ENCODE measurements at regions not wholly inside any gene's neighbourhood (a gene's known extent, or its start where the extent isn't known, plus 50 kb on each side); places are given as distances from the start of the nearest gene placed in this dataset.

DNA sequence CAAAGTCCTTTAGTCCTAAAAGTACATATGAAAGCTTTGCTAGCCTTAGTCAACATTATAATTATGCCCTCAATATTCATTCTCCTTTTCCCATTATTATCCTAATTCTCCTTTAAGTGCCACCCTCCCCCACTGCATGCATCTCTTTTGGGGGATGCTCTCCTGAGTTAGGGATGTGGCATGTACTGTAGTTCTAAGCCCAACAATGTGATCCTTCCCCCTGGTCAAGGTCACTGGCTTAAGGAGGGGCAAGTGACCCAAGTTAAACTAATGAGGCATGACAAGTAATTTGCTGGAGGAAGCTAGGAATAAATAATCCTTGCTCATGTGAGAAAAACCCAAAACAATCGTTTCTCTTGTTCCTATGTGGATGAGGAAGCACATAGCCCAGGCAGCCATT, 343.9 kb upstream of the SUCLG2 start:
- H3K36me3 Mint-ChIP-seq (ENCODE audit: insufficient read depth, unreplicated experiment) = no peaks in the 10 kb centered on the region
- no peak overlapping the region for H3K4me3 Mint-ChIP-seq (ENCODE audit: unreplicated experiment)
- peaks cover 16% of the 10 kb centered on the region for H3K27me3 Mint-ChIP-seq (ENCODE audit: insufficient read depth, unreplicated experiment)
- BruUV-seq (replicated peaks) = no TSS peak
- intact Hi-C loops (cut with micrococcal nuclease; ENCODE audit: unreplicated experiment) = no loop called here
- H3K4me1 Mint-ChIP-seq (ENCODE audit: low read depth, unreplicated experiment) = no peaks in the 10 kb centered on the region
- no peak for DNase-seq
- CTCF ChIA-PET = no interaction called here
- H3K27ac Mint-ChIP-seq (ENCODE audit: unreplicated experiment) = no peak overlapping the region
- POLR2A ChIA-PET = no interaction called here
- TF ChIP-seq, protein P1, sequence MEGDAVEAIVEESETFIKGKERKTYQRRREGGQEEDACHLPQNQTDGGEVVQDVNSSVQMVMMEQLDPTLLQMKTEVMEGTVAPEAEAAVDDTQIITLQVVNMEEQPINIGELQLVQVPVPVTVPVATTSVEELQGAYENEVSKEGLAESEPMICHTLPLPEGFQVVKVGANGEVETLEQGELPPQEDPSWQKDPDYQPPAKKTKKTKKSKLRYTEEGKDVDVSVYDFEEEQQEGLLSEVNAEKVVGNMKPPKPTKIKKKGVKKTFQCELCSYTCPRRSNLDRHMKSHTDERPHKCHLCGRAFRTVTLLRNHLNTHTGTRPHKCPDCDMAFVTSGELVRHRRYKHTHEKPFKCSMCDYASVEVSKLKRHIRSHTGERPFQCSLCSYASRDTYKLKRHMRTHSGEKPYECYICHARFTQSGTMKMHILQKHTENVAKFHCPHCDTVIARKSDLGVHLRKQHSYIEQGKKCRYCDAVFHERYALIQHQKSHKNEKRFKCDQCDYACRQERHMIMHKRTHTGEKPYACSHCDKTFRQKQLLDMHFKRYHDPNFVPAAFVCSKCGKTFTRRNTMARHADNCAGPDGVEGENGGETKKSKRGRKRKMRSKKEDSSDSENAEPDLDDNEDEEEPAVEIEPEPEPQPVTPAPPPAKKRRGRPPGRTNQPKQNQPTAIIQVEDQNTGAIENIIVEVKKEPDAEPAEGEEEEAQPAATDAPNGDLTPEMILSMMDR (IDR thresholded peaks at IDR 0.05; ENCODE audit: insufficient read depth in 1 of 2, low read depth in 1 of 2, low read length in 1 of 2, severe bottlenecking in 1 of 2, unreplicated experiment in 1 of 2) = no peak
- H3K4me1 ChIP-seq = no peaks in the 10 kb centered on the region
- no peaks in the 10 kb centered on the region for H3K9me3 ChIP-seq
- no peaks in the 10 kb centered on the region for H3K36me3 ChIP-seq (ENCODE audit: control insufficient read depth, insufficient read depth, low read length)
- no peaks in the 10 kb centered on the region for H3K9me3 Mint-ChIP-seq (ENCODE audit: unreplicated experiment)
- no peak overlapping the region for H3K4me3 ChIP-seq (ENCODE audit: low read depth, low read length)
- H3K27me3 ChIP-seq (replicated peaks; ENCODE audit: control insufficient read depth, insufficient read depth, low read length) = no peaks in the 10 kb centered on the region

DNA sequence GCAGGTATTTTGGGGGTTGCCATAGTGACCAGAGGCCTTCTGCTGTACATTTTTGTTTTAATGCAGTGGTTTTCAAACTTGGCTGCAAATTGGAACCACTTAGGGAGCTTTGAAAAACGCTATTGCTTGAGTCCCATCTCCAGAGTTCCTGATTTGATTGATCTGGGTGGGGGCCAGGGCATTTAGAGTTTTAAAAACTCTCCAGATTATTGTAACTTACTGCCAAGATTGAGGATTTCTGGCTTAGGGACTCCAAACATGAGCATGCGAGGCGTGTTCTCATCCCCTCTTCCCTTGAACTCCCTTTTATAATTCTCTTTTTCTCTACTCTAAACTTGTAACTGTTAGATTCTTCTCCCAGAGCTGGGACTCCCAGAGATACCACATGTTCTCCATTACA, 340.8 kb upstream of the SUCLG2 start:
- H3K27me3 Mint-ChIP-seq (ENCODE audit: insufficient read depth, unreplicated experiment) = peaks cover 12% of the 10 kb centered on the region
- no peaks in the 10 kb centered on the region for H3K9me3 ChIP-seq
- no peaks in the 10 kb centered on the region for H3K9me3 Mint-ChIP-seq (ENCODE audit: unreplicated experiment)
- ChIA-PET POLR2A (no interaction called here), CTCF (no interaction called here)
- H3K4me3 ChIP-seq (ENCODE audit: low read depth, low read length) = no peak overlapping the region
- H3K36me3 Mint-ChIP-seq (ENCODE audit: insufficient read depth, unreplicated experiment) = no peaks in the 10 kb centered on the region
- no peaks in the 10 kb centered on the region for H3K4me1 Mint-ChIP-seq (ENCODE audit: low read depth, unreplicated experiment)
- no peaks in the 10 kb centered on the region for H3K36me3 ChIP-seq (ENCODE audit: control insufficient read depth, insufficient read depth, low read length)
- TF ChIP-seq, protein P1 (IDR thresholded peaks at IDR 0.05; ENCODE audit: insufficient read depth in 1 of 2, low read depth in 1 of 2, low read length in 1 of 2, severe bottlenecking in 1 of 2, unreplicated experiment in 1 of 2) = no peak
- H3K27me3 ChIP-seq (replicated peaks; ENCODE audit: control insufficient read depth, insufficient read depth, low read length) = no peaks in the 10 kb centered on the region
- intact Hi-C loops (cut with micrococcal nuclease; ENCODE audit: unreplicated experiment) = no loop called here
- no peak overlapping the region for H3K4me3 Mint-ChIP-seq (ENCODE audit: unreplicated experiment)
- no TSS peak for BruUV-seq (replicated peaks)
- DNase-seq = no peak
- H3K4me1 ChIP-seq = no peaks in the 10 kb centered on the region
- H3K27ac Mint-ChIP-seq (ENCODE audit: unreplicated experiment) = no peak overlapping the region

DNA sequence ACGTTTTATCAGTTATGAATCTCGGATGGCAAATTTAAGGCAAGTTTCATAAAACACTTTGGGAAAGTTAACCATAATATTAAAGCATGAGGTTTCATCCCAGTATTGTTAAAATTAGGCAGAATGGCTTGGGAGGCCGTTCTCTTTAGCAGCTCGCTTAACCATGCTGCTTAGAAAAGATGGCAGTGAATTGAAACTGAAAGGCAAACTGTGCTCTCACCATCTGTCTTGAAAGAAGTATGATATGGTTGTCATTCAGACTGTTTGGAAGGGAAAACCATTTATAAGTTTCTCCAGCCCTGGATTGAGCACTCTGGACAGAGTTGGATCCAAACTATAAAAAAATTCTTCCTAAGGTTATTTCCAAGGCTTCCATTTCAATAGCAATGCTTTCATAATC, 332.3 kb upstream of the SUCLG2 start:
- DNase-seq = no peak
- Histone ChIP-seq H3K9me3 (no peaks in the 10 kb centered on the region), H3K27me3 (replicated peaks; ENCODE audit: control insufficient read depth, insufficient read depth, low read length) (no peaks in the 10 kb centered on the region), H3K4me3 (ENCODE audit: low read depth, low read length) (no peak overlapping the region), H3K36me3 (ENCODE audit: control insufficient read depth, insufficient read depth, low read length) (no peaks in the 10 kb centered on the region), H3K4me1 (no peaks in the 10 kb centered on the region)
- H3K27me3 Mint-ChIP-seq (ENCODE audit: insufficient read depth, unreplicated experiment) = no peaks in the 10 kb centered on the region
- ChIA-PET CTCF (no interaction called here), POLR2A (no interaction called here)
- TF ChIP-seq, protein P1 (IDR thresholded peaks at IDR 0.05; ENCODE audit: insufficient read depth in 1 of 2, low read depth in 1 of 2, low read length in 1 of 2, severe bottlenecking in 1 of 2, unreplicated experiment in 1 of 2) = no peak
- no TSS peak for BruUV-seq (replicated peaks)
- H3K4me3 Mint-ChIP-seq (ENCODE audit: unreplicated experiment) = no peak overlapping the region
- no peaks in the 10 kb centered on the region for H3K4me1 Mint-ChIP-seq (ENCODE audit: low read depth, unreplicated experiment)
- no peak overlapping the region for H3K27ac Mint-ChIP-seq (ENCODE audit: unreplicated experiment)
- intact Hi-C loops (cut with micrococcal nuclease; ENCODE audit: unreplicated experiment) = no loop called here
- H3K36me3 Mint-ChIP-seq (ENCODE audit: insufficient read depth, unreplicated experiment) = no peaks in the 10 kb centered on the region
- H3K9me3 Mint-ChIP-seq (ENCODE audit: unreplicated experiment) = no peaks in the 10 kb centered on the region
